ENCODE measurements at regions not wholly inside any gene's neighbourhood (a gene's known extent, or its start where the extent isn't known, plus 50 kb on each side); places are given as distances from the start of the nearest gene placed in this dataset.
"Not testable (repeated sequence)": the region's sequence is repeated elsewhere in the genome, so short reads cannot be mapped to it uniquely, and the experiment has no call there.

DNA sequence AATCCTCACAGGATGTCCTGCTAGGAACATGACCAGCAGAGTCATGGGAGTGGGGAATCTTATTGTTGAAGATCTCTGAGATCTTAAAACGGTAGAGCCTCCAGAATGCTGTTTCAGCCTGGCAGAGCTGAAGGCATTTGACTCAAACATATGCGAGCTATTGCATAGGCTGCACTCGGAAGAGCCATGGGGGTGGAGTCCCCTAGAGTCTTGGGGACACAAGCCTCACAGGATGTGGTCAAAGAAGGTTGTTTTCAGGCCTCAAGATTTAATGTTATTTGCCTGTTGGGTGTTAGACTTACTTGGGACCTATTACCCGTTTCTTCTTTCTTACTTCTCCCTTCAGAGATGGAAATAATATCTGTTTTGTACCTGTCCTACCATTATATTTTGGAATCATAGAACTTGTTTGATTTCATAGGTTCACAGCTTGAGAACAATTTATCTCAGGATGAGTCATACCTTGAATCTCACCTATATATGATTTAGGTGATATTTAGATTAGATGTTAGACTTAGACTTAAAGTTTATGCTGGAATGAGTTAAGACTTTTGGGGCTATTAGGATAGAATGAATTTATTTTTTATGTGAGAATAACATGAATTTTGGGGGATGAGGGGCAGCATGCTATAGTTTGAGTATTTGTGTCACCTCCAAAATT, 172.2 kb upstream of the ATP2B1 start:
- DNase-seq (ENCODE audit: low read depth), result peak; percentile 23

DNA sequence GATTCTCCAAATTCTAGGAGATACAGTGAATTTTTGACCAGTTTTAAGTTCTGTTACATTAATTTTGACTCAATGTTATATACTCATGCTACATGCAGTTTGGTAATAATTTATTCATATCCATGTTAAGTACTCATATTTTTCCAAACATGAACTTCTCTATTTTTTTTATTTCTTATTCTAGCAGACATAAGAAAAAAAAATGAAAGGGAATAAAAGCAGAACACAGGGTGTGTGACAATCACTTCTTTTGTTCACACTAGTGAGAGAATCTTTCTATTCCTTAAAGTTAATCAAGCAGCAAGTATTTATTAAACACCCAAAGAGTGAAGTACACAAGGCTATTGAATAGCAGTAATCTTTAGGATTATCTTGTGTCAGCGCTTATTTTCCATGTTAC, 171.1 kb upstream of the ATP2B1 start:
- DNase-seq (ENCODE audit: low read depth), result no peak

DNA sequence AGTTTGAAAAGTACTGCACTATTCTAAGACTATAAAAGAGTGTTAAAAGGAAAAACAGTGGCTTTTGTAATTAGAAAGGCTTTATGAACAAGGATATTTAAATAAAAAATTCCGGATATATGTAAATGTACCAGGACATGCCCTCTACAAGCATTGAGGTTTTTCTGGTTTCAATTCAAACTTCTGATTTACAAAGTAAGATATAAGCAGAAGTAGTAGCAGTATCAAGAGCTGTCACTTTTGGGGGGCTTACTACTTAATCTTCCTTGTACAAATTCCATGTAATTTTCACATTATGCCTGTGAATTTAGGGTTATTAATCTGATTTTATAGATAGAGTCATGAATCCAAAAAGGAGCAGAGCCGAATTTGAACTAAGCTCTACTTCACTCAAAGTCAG, 170.3 kb upstream of the ATP2B1 start:
- no peak for DNase-seq (ENCODE audit: low read depth)

GRCh38 chr12:89878327-89878726, 169.7 kb upstream of the ATP2B1 start:
- no peak for DNase-seq (ENCODE audit: low read depth)

DNA sequence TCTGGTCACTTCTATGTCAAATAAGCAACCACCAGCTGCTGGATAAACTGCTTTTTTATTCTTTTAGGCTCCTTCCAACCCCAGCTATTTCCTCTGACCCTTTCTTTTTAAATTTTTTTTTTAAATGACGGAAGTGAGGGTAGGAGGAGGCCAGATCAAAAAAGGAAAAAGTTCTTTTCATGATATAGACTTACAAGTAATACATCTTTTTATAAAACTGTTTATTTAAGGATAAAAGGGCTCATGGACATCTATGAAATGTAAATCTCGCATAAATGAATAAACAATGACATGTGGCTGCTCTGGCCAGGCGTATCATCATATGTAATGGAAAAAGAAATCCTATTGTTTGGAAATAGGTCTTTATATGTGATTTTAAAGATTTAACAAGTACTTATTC, 169.0 kb upstream of the ATP2B1 start:
- DNase-seq (ENCODE audit: low read depth), result no peak

- no peak for DNase-seq (ENCODE audit: low read depth)
Observed at GRCh38 chr12:89877136-89877535, 168.5 kb upstream of the ATP2B1 start.

DNA sequence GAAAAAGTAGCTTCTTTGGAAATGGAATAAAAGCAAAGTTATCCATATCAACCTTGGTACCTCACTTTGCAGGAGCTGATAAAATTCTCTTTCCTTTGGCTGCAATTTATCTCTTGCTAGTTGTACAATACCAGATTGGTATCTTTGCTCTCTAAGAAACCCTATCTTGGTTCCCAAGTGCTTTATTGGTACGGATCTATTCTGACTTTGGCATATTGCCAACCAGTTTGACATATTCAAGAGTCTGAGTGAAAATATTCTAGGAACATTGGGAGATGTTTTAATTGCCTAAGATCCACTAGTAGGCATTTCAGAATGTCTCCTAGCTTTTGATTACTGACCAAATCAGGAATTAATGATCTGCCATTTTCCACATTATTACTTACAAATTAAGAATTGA, 167.2 kb upstream of the ATP2B1 start:
- DNase-seq (ENCODE audit: low read depth), result no peak

- no peak for DNase-seq (ENCODE audit: low read depth)
Observed at GRCh38 chr12:89875225-89875624, 166.6 kb upstream of the ATP2B1 start.

- DNase-seq (ENCODE audit: low read depth), result no peak
Observed at GRCh38 chr12:89874146-89874545, 165.5 kb upstream of the ATP2B1 start.

DNA sequence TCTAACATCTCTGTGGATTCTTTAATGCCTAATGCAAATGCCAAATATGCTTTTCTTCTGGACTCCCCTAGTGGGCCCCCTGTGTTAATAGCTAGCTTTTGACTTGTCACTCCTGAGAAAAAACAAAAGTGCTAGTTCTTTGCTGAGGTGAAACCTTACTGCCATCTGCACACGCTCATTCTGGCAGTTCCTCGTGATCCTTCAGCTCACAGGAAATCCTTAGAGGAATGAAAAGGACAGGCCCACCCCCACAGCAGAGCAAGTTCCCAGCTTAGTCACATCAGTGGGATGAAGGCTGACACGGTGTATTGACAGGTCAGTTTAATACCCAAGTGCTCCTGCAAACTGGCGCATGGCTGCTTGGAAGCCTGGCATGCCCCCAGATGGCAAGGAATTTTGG, 165.1 kb upstream of the ATP2B1 start:
- no peak for DNase-seq (ENCODE audit: low read depth)

- no peak for DNase-seq (ENCODE audit: low read depth)
Observed at GRCh38 chr12:89872922-89873630, 164.4 kb upstream of the ATP2B1 start.

GRCh38 chr12:89870413-89871184, 162.0 kb upstream of the ATP2B1 start:
- no peak for DNase-seq (ENCODE audit: low read depth)

GRCh38 chr12:89867611-89868010, 159.0 kb upstream of the ATP2B1 start:
- DNase-seq (ENCODE audit: low read depth), result not testable (repeated sequence)

DNA sequence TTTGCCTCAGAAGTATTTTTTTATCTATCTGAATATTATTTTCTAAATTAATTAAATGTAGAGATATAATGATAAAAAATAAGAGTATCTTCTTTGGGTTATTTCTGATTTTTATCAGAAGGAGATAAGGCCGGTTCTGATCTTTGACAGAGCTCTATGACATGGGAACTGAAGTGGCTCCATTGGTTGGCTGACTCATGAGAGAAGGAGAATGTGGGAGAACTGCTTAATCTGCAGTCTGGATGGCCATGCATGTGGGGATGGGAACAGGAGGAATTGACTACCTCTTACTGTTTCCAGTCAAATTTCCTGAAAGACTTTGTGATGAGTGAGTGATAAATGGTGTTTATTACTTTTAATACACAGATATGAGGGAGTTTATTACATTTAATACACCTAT, 155.8 kb upstream of the ATP2B1 start:
- DNase-seq (ENCODE audit: low read depth), result no peak

DNA sequence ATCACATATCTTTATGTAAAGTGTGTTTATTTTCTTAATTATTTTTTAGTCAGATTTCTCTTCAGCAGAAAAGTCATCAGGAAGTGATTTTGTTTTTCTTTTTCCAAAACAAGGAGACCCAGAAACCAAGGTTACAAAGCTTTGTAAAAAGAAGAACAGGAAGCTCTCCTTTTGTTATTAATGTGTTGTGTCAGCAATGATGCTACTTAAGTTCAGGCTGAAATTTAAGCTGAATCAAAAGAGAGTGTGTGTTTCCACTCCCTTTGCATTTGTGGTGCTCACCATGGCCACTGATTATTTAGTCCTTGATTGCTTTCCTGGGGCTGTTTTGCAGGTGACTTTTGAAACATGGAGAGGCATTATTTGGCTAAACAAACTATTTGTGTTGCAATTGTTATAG, 155.3 kb upstream of the ATP2B1 start:
- DNase-seq (ENCODE audit: low read depth), result no peak

DNA sequence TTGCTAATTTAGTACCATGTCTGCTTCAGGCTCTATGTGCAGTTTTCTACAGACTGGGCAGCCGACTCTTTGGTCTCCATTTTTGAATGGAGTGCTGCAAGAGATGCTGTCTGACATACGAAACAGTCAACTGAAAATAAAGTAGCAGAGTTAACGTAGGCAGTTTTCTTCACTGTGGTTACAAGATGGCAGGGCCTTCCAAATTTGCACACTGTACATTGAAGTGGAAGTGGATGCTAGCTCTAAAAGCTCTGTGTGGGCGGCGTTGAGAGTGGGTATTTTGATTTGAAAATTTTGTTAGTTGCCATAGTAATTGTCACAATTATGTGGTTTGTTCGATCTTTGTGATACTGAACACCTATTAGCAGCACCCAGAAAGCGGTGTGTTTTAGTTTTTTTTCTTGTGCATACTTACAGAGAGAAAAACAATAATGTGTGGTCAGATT, 154.9 kb upstream of the ATP2B1 start:
- peak; percentile 65 for DNase-seq (ENCODE audit: low read depth)

- peak; percentile 24 for DNase-seq (ENCODE audit: low read depth)
Observed at GRCh38 chr12:89862511-89863445, 154.1 kb upstream of the ATP2B1 start.

GRCh38 chr12:89861086-89861485, 152.4 kb upstream of the ATP2B1 start:
- DNase-seq (ENCODE audit: low read depth), result no peak

- DNase-seq (ENCODE audit: low read depth), result no peak
Observed at GRCh38 chr12:89859508-89860220, 151.0 kb upstream of the ATP2B1 start.

DNA sequence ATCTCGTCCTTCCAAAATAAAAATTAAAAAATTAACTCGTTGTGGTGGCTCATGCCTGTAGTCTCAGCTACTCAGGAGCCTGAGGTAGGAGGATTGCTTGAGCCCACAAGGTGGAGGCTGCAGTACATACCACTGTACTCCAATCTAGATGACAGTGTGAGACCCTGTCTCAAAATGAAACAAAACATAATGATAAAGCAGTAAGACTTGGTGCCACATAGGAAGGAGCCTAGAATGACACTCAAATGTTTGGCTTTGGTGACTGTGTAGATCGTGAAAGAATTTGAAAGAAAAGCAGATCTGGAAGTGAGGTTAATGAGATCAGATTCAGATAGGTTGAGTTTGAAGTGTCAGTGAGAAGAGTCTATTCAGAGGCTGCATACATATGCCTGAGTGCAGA, 150.1 kb upstream of the ATP2B1 start:
- no peak for DNase-seq (ENCODE audit: low read depth)

GRCh38 chr12:89857652-89858274, 149.1 kb upstream of the ATP2B1 start:
- no peak for DNase-seq (ENCODE audit: low read depth)

Data from T follicular helper cell (primary cell).